ENCODE measurements at regions not wholly inside any gene's neighbourhood (a gene's known extent, or its start where the extent isn't known, plus 50 kb on each side); places are given as distances from the start of the nearest gene placed in this dataset.
"Not testable (repeated sequence)": the region's sequence is repeated elsewhere in the genome, so short reads cannot be mapped to it uniquely, and the experiment has no call there.

DNA sequence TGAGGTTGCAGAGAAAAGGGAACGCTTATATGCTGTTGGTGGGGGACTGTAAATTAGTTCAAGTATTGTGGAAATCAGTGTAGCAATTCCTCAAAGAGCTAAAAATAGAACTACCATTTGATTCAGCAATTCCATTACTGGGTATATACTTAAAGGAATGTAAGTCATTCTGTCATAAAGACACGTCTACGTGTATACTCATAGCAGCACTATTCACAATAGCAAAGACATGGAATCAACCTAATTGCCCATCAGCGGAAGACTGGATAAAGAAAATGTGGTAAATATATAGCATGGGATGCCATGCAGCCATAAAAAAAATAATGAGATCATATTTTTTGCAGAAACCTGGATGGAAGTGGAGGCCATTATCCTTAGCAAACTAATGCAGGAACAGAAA is 100.0 kb upstream of the NPSR1 start:
- TF ChIP-seq, protein P1, sequence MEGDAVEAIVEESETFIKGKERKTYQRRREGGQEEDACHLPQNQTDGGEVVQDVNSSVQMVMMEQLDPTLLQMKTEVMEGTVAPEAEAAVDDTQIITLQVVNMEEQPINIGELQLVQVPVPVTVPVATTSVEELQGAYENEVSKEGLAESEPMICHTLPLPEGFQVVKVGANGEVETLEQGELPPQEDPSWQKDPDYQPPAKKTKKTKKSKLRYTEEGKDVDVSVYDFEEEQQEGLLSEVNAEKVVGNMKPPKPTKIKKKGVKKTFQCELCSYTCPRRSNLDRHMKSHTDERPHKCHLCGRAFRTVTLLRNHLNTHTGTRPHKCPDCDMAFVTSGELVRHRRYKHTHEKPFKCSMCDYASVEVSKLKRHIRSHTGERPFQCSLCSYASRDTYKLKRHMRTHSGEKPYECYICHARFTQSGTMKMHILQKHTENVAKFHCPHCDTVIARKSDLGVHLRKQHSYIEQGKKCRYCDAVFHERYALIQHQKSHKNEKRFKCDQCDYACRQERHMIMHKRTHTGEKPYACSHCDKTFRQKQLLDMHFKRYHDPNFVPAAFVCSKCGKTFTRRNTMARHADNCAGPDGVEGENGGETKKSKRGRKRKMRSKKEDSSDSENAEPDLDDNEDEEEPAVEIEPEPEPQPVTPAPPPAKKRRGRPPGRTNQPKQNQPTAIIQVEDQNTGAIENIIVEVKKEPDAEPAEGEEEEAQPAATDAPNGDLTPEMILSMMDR (IDR thresholded peaks at IDR 0.05; ENCODE audit: insufficient read depth, missing control alignments), result no peak
- DNase-seq (ENCODE audit: insufficient read length, low spot score) (no peak), FAIRE-seq (no peak)

DNA sequence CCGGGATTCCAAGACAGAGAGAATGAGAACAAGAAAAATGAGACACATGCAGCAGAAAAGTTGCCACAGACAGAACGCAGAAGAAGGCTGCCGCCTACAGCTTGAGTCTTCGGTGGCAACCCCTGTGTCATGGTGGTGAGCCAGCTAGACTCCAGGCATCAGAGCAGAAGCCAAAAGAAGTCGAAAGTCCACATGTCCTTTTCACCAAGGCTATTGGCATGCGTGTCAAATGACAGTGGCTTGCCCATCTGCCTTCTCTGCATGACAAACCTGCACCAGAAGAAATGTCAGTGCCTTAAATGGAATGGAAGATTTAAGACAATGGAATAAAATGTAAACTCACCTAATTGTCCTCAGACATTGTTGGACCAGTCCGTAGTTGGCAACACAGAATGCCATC is 93.9 kb upstream of the NPSR1 start:
- DNase-seq (ENCODE audit: insufficient read length, low spot score) (no peak), FAIRE-seq (no peak)
- TF ChIP-seq, protein P1 (IDR thresholded peaks at IDR 0.05; ENCODE audit: insufficient read depth, missing control alignments), result no peak

DNA sequence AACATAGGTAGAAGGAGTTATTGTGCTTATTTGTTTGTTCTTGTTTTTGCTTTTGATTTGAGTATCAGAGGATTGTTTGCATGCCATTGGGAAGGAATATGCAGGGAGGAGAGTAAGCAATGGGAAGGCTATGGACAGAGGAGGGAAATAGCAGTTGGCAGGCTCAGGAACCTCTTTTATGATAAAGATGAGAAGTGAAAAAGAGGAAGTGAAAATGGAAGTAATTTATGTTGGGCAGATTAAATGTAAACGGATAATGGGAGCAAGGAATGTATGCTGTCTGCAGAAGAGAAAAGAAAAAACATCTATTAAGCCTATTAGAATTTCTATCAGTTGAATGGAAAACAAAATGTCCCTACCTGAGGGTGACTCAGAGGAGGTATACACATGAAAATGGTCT is 90.1 kb upstream of the NPSR1 start:
- TF ChIP-seq, protein P1 (IDR thresholded peaks at IDR 0.05; ENCODE audit: insufficient read depth, missing control alignments), result no peak
- FAIRE-seq, result no peak
- no peak for DNase-seq (ENCODE audit: insufficient read length, low spot score)

DNA sequence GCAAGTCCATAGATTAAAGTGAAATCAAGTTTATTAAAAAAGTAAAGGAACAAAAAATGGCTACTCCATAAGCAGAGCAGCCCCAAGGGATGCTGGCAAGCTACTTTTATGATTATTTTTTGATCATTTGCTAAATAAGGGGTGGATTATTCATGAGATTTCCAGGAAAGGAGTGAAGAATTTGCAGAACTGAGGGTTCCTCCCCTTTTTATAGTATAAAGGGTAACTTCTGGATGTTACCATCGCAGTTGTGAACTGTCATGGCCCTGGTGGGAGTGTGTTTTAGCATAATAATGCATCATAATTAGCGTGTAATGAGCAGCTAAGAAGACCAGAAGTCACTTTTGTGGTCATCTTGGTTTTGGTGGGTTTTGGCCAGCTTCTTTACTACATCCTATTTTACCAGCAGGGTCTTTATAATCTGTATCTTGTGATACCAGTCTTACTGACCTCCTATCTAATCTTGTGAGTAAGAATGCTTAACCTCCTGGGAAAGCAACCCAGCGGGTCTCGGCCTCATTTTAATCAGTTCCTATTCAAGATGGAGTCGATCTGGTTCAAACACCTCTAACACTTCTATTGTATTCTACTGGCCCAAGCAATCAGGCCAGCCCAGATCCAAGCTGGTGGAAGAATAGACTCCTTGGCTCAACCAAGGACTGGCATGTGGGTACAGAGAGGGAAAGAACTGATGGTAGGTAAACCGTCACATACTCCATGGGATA is 87.9 kb upstream of the NPSR1 start:
- TF ChIP-seq, protein P1 (IDR thresholded peaks at IDR 0.05; ENCODE audit: insufficient read depth, missing control alignments), result no peak
- FAIRE-seq, result no peak

DNA sequence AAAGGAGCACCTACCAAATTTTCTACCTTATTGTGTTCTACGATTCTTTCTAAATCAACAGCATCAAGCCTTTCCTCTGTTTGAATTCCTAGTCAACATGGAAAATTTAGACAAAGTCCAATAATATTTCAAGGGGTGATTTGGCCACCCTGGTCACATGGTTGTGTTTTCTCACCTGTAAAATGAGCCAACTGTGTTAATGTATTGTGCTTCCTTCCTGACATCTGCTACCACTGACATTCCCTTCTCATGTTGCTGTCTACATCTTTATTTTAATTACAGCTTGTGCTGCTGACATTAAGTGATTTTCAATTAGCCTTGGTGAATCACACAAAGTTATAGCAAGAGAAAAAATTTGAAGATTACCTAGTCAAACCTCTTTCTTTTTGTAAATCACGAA is 83.0 kb upstream of the NPSR1 start:
- TF ChIP-seq, protein P1 (IDR thresholded peaks at IDR 0.05; ENCODE audit: insufficient read depth, missing control alignments), result no peak
- FAIRE-seq (no peak), DNase-seq (ENCODE audit: insufficient read length, low spot score) (no peak)

More for the DNA sequence above, 87.9 kb upstream of the NPSR1 start:
- DNase-seq (ENCODE audit: insufficient read length, low spot score), result no peak

DNA sequence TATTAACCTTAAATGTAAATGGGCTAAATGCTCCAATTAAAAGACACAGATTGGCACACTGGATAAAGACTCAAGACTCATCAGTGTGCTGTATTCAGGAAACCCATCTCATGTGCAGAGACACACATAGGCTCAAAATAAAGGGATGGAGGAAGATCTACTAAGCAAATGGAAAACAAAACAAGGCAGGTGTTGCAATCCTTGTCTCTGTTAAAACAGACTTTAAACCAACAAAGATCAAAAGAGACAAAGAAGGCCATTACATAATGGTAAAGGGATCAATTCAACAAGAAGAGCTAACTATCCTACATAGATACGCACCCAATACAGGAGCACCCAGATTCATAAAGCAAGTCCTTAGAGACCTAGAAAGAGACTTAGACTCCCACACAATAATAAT is 80.1 kb upstream of the NPSR1 start:
- not testable (repeated sequence) for DNase-seq (ENCODE audit: insufficient read length, low spot score)

DNA sequence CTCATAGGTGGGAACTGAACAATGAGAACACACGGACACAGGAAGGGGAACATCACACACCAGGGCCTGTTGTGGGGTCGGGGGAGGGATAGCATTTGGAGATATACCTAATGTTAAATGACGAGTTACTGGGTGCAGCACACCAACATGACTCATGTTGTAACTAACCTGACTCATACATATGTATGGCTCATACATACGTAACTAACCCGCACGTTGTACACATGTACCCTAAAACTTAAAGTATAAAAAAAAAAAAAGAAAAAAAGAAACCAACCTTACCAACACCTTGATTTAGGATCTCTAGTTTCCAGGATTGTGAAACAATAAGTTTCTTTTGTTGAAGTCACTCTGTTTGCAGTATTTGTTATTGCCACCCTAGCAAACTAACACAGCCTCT is 76.3 kb upstream of the NPSR1 start:
- DNase-seq (ENCODE audit: insufficient read length, low spot score); FAIRE-seq: not testable (repeated sequence)

More for the DNA sequence above, 80.1 kb upstream of the NPSR1 start:
- not testable (repeated sequence) for FAIRE-seq

DNA sequence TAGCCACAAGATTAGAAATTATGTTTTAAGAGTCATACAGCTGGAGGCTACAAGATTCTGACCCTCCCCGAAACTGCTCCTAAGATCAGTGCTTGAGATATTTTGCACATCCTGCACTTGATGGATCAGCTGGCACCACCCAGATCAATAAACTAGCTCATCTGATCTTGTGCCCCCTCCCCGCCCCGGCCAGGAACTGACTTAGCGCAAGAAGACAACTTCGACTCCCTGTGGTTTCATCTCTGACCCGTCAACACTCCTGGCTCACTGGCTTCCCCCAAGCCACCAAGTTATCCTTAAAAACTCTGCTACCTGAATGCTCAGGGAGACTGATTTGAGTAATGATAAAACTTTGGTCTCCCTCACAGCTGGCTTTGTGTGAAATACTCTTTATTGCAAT is 73.5 kb upstream of the NPSR1 start:
- FAIRE-seq (no peak), DNase-seq (ENCODE audit: insufficient read length, low spot score) (no peak)
- TF ChIP-seq, protein P1 (IDR thresholded peaks at IDR 0.05; ENCODE audit: insufficient read depth, missing control alignments), result no peak

Data from D721Med (cell line).